KMS-11 (cell line): ENCODE measurements at regions not wholly inside any gene's neighbourhood (a gene's known extent, or its start where the extent isn't known, plus 50 kb on each side); places are given as distances from the start of the nearest gene placed in this dataset.
A peak's percentile ranks its signal among the peaks of the same experiment; 100 is the strongest.

ENCODE experiments used
- H2AFZ ChIP-seq: fragments of 200-600 bp; sonication (generic); 2 replicates; pipeline ENCODE4 v1.6.1; 2016; ENCODE audit warnings: antibody characterized with exemption, mixed run types, low read depth
- H3K27ac ChIP-seq: fragments of 200-600 bp; sonication (generic); 2 replicates; pipeline ENCODE4 v1.6.1; 2016; ENCODE audit warnings: mild to moderate bottlenecking, mixed run types
- H3K27me3 ChIP-seq: fragments of 200-600 bp; sonication (generic); 2 replicates; pipeline ENCODE4 v1.6.1; 2017; ENCODE audit warnings: mild to moderate bottlenecking, low read depth, mixed run types, moderate library complexity; ENCODE audit not compliant: insufficient read depth
- H3K36me3 ChIP-seq: fragments of 200-600 bp; sonication (generic); 2 replicates; pipeline ENCODE4 v1.6.1; 2017; ENCODE audit warnings: mild to moderate bottlenecking, mixed run types; ENCODE audit not compliant: insufficient read depth
- H3K4me1 ChIP-seq: fragments of 200-600 bp; sonication (generic); 2 replicates; pipeline ENCODE4 v1.6.1; 2016; ENCODE audit warnings: mild to moderate bottlenecking, low read depth, mixed run types; ENCODE audit not compliant: poor library complexity, severe bottlenecking
- H3K4me2 ChIP-seq: fragments of 200-600 bp; sonication (generic); 2 replicates; pipeline ENCODE4 v1.7.0; 2016; ENCODE audit warnings: mild to moderate bottlenecking, mixed run types
- H3K4me3 ChIP-seq: fragments of 200-600 bp; sonication (generic); IDR thresholded peaks from 2 replicates; pipeline ENCODE4 v1.6.1; 2017; ENCODE audit warnings: low read depth, low read length, mixed read lengths; ENCODE audit not compliant: insufficient read depth
- H3K79me2 ChIP-seq: fragments of 200-600 bp; sonication (generic); 2 replicates; pipeline ENCODE4 v1.6.1; 2016; ENCODE audit warnings: low read depth, mixed run types; ENCODE audit not compliant: insufficient read depth
- H3K9ac ChIP-seq: fragments of 200-600 bp; sonication (generic); 2 replicates; pipeline ENCODE4 v1.6.1; 2016; ENCODE audit warnings: mild to moderate bottlenecking, mixed run types
- H4K20me1 ChIP-seq: fragments of 200-600 bp; sonication (generic); 2 replicates; pipeline ENCODE4 v1.6.1; 2016; ENCODE audit warnings: mild to moderate bottlenecking, mixed run types; ENCODE audit not compliant: insufficient read depth
- TF ChIP-seq, protein P1 (sequence below): fragments of 200-600 bp; sonication (generic); conservative IDR thresholded peaks from 2 replicates; pipeline ENCODE4 v1.6.1; 2017; ENCODE audit warnings: low read depth, mild to moderate bottlenecking, antibody characterized with exemption, low read length, moderate library complexity, mixed read lengths

DNA sequence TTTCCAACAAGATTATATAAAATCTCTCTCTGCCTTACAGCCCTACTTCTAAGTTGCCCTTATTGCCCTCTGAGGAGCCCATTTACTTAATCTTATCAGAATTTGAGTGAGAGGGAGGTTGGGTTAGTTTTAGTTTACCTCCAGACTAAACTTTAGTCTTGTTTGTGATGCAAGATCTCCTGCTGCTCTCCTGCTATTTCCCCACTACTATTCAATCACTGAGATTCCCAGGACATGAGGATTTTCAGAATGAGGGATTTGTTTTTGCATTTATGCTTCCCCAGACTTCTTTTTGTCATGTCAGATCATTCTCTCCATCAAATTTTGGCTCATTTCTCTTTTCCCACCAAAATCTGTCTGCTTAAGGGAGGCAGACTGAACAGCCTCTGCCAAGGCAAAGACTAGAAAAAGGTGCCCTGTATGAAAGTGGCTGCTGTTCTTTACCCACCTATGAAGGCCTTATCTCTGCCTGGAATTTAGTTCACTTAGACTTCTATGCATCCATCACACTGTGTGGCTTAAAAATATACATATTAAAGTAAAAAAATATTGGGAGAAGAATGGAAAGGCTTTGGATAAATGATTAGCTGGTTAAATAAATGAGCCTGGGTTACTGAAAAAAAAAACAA lies 401.3 kb downstream of the PID1 start:
- no peak overlapping the region for H3K4me3 ChIP-seq
- no peak overlapping the region for H2AFZ ChIP-seq
- no peaks in the 10 kb centered on the region for H3K27me3 ChIP-seq
- TF ChIP-seq, protein P1, sequence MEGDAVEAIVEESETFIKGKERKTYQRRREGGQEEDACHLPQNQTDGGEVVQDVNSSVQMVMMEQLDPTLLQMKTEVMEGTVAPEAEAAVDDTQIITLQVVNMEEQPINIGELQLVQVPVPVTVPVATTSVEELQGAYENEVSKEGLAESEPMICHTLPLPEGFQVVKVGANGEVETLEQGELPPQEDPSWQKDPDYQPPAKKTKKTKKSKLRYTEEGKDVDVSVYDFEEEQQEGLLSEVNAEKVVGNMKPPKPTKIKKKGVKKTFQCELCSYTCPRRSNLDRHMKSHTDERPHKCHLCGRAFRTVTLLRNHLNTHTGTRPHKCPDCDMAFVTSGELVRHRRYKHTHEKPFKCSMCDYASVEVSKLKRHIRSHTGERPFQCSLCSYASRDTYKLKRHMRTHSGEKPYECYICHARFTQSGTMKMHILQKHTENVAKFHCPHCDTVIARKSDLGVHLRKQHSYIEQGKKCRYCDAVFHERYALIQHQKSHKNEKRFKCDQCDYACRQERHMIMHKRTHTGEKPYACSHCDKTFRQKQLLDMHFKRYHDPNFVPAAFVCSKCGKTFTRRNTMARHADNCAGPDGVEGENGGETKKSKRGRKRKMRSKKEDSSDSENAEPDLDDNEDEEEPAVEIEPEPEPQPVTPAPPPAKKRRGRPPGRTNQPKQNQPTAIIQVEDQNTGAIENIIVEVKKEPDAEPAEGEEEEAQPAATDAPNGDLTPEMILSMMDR: no peak
- H3K9ac ChIP-seq: no peak overlapping the region
- peak overlapping the region; percentile 29; the same call in 1 of the 2 replicates for H3K4me2 ChIP-seq
- H3K79me2 ChIP-seq: no peaks in the 10 kb centered on the region
- H4K20me1 ChIP-seq: no peaks in the 10 kb centered on the region
- H3K36me3 ChIP-seq: no peaks in the 10 kb centered on the region
- peaks cover 38% of the 10 kb centered on the region for H3K4me1 ChIP-seq
- no peak overlapping the region for H3K27ac ChIP-seq

DNA sequence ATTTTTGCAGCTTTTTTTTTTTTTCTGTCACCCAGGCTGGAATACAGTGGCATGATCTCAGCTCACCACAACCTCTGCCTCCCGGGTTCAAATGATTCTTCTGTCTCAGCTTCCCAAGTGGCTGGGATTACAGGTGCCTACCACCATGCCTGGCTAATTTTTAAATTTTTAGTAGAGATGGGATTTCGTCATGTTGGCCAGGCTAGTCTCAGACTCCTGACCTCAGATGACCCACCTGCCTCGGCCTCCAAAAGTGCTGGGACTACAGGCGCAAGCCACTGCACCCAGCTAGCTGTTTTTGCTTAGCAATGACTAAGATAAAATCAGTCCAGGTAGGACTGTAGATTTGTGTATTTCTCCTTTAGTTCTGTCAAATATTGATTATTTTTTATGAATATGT lies 403.7 kb downstream of the PID1 start:
- no peak overlapping the region for H3K4me2 ChIP-seq
- TF ChIP-seq, protein P1: no peak

DNA sequence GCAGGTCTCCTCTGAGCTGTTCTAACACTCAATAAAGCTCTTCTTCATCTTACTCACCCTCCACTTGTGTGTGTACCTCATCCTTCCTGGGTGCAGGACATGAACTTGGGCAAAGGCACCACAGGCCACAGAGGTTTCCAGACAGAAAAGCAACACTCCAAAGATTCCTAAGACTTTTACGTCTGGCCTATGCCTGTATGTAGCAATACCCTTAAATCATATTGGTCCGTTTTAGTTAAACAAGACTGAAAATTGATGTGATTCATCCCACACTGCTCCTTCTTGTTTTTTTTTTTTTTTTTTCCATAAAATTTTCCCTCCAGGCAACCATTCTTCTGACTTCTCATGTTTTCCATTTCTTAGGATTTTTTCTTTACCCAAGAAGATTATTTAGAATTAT lies 404.3 kb downstream of the PID1 start:
- no peak overlapping the region for H3K9ac ChIP-seq
- no peak overlapping the region for H3K4me2 ChIP-seq
- H3K27ac ChIP-seq: no peak overlapping the region
- H3K36me3 ChIP-seq: no peaks in the 10 kb centered on the region
- TF ChIP-seq, protein P1: no peak
- peaks cover 27% of the 10 kb centered on the region for H3K4me1 ChIP-seq
- H3K79me2 ChIP-seq: no peaks in the 10 kb centered on the region
- no peak overlapping the region for H3K4me3 ChIP-seq
- H4K20me1 ChIP-seq: no peaks in the 10 kb centered on the region
- no peaks in the 10 kb centered on the region for H3K27me3 ChIP-seq
- H2AFZ ChIP-seq: no peak overlapping the region

More for the DNA sequence above, 403.7 kb downstream of the PID1 start:
- no peak overlapping the region for H3K27ac ChIP-seq
- no peaks in the 10 kb centered on the region for H3K36me3 ChIP-seq
- no peak overlapping the region for H2AFZ ChIP-seq
- H3K27me3 ChIP-seq: no peaks in the 10 kb centered on the region
- no peak overlapping the region for H3K4me3 ChIP-seq
- H3K9ac ChIP-seq: no peak overlapping the region
- no peaks in the 10 kb centered on the region for H4K20me1 ChIP-seq
- H3K79me2 ChIP-seq: no peaks in the 10 kb centered on the region
- peaks cover 30% of the 10 kb centered on the region for H3K4me1 ChIP-seq

DNA sequence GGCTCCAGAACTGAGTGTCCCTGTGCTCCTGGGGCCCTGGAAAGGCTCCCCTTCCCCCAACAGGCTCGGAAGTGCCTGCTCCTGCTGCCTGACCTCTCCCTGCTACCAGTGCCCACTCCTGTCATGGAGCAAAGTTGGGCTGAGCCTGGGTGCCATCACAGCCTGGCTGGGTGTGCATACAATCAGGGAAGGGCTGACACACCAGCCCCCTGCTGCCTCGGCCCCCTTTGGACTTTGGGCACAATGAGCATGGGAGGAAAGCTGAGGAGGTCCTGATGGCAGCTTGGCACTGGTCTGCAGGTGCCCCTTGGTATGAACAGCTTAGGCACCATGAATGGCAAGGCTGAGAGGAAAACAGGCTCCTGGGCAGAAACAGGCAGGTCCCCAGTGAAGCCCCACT lies 405.0 kb downstream of the PID1 start:
- H3K4me1 ChIP-seq: peaks cover 19% of the 10 kb centered on the region
- H3K27ac ChIP-seq: no peak overlapping the region
- H4K20me1 ChIP-seq: no peaks in the 10 kb centered on the region
- no peaks in the 10 kb centered on the region for H3K27me3 ChIP-seq
- no peak overlapping the region for H3K4me3 ChIP-seq
- H2AFZ ChIP-seq: no peak overlapping the region
- no peak overlapping the region for H3K9ac ChIP-seq
- TF ChIP-seq, protein P1: no peak
- no peaks in the 10 kb centered on the region for H3K79me2 ChIP-seq
- H3K4me2 ChIP-seq: no peak overlapping the region
- no peaks in the 10 kb centered on the region for H3K36me3 ChIP-seq
